HG02798 (cell line): ENCODE measurements at regions not wholly inside any gene's neighbourhood (a gene's known extent, or its start where the extent isn't known, plus 50 kb on each side); places are given as distances from the start of the nearest gene placed in this dataset.
"Not testable (repeated sequence)": the region's sequence is repeated elsewhere in the genome, so short reads cannot be mapped to it uniquely, and the experiment has no call there.

Source experiments
- ATAC-seq: cut with Tn5 transposase; IDR thresholded peaks from one replicate; pipeline ENCODE4 v1.9.1; 2021; ENCODE audit warnings: mild to moderate bottlenecking; ENCODE audit not compliant: unreplicated experiment, poor library complexity

DNA sequence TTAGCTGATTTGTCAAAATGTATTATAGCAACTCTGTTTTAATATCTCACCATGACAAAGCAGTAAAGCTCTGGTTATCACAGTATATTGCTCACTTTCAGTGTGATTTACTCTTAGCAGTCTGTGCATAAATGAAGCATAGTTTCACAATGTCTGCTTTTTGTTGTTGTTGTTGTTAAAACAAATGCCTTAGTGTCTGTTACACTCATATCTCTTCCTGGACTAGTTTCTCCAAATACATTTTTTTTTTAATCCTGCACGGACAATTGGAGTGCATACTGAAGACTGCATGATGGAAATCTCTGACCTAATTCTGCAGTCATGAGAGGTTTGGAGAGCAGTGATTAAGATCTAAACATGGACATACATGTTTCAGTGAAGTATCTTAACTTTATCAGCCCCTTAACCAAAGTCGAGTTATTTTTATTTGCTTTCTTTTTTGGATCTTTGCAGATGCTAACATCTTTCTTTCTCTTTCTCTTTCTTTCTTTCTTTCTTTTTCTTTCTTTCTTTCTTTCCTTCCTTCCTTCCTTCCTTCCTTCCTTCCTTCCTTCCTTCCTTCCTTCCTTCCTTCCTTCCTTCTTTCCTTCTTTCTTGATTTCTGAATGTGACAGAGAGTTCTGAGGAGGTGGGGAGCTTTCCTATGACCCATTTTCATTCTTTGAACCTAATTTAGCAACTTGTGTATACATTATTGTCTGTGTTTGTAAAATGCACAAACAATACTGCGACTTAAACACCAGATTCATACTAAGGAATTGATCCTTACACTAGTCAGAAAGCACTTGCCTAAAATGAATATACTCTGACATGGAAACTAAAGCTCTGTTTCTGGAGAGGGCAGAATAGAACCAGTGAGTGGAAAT, 161.5 kb upstream of the AGR3 start:
- ATAC-seq = no peak

DNA sequence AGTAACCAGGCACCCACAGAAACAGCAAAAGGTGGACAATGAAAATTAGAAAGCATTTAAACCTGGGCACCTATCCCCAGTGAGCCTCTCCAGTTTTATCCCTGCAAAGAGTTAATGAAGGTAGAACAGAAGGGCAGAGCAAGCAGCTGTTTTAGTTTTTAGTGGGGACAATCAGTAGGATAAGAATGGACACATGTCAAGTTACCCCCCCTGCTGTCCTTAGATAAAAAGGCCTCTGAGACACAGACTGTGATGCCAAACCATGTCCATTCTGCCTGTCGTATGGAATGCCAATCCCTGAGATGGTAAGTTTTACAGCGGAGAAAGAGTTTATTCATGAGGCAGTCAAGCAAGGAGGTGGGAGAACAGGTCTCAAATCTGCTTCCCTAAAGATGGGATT, 162.6 kb upstream of the AGR3 start:
- no peak for ATAC-seq

DNA sequence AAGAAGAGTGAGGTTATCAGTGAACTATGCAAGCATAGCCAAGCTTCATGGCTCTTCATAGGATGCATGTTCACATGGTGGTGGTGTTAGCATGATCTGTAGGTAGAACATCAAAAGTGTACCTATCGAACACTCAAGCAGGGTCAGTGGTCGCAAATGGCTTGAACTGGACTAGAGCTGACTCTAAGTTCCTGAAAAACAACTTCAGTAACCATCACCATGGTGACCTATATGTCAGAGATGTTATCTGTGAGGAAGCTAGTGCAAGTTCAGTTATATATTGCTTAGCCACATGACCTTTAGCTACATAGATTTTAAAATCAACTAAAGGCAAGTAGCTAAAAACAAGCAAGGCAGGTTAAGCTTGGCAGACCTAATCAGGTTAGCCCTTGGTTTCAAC, 163.1 kb upstream of the AGR3 start:
- ATAC-seq = no peak

DNA sequence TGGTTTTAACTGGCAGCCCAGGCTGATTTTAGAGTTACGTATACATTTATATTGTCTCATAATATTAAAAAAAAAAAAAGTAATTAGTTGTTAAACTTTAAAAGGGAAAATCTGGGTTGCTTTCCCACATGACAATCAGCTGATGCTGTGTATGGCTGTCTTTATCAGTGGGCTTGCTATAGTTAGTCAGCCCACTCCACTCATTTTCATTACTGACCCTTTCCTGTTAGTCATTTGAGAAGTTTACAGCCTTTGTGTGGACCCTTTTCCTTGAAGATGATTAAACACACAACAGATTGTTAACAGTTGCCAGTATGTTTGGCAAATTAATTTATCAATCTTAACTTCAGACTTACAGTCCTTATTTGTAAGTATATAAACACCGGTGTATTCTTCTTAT, 164.5 kb upstream of the AGR3 start:
- no peak for ATAC-seq

DNA sequence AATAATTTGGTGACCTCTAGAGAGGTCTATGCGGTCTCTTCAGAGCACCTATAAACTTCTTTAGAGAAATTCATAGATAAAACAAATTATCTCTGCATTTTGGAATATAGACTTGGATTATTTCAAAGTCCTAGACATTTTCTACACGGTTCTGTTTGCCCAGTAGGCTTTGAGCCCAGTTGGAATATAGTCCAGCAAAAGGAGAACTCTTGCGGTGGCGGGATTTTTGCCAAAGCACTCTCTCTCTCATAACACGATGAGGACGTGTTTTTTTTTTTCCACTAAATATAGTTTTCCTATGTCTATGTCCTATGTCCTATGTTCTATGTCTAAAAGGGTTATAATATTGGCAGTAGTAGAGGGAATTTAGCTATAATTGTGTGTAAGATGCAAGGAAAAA, 164.9 kb upstream of the AGR3 start:
- ATAC-seq = no peak

DNA sequence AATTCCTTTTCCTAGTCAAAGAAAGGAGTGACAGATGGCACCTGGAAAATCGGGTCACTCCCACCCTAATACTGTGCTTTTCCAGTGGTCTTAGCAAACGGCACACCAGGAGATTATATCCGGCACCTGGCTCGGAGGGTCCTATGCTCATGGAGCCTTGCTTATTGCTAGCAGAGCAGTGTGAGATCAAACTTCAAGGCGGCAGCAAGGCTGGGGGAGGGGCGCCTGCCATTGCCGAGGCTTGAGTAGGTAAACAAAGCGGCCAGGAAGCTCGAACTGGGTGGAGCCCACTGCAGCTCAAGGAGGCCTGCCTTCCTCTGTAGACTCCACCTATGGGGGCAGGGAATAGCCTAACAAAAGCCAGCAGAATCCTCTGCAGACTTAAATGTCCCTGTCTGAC, 171.4 kb upstream of the AGR3 start:
- not testable (repeated sequence) for ATAC-seq

DNA sequence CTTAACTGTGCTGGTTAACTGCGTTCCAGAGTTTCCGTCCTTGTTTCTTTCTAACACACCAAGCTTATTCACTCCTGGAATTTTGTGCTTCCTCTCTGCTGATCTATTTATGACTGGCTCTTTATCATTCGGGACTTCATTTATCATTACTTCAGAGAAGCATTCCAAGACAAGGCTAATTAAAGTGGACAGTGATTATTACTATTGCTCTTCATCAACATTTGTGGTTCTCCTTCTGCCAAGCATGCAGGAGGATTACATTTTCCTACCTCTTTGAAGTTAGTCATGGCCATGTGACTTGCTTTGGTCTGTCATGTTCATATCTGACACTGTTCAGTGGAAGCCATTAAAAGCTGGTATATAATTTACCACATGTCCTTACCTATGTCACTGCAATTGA, 172.4 kb upstream of the AGR3 start:
- no peak for ATAC-seq

DNA sequence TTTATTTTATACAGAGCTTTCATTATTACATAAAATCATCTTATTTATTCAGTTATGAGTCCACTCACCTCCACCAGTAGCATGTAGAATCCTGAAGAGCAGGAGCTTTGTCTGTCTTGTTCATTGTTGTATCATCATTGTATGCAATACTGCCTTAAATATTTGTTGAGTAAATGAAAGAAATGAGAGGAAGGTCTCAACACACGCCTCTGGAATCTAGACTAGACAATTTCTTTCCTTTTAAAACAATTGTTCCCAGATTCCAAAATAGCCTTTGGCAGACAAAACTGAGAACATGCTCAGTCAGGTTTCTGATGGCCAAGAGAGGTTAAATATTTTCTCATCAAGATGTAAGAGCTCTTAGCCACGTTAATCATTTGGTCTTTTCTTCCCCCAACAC, 173.1 kb upstream of the AGR3 start:
- no peak for ATAC-seq

DNA sequence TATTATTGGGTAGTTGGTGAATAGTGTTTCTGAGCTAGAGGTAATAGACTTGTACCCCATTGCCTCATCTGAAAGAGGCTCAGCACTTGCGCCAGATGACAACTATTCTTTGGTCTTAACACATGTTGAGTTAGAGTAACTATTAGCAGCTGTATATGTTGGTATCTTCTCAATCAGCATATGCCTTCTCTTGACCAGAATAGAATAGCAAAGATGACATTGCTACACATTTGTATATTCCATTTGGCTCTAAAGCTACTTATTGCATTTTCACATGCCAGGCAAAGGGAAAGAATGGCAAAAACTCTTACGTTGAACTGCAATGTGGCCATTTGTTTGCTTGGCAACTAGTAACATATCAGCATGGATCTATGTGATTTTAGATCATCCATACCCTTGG, 173.8 kb upstream of the AGR3 start:
- no peak for ATAC-seq

DNA sequence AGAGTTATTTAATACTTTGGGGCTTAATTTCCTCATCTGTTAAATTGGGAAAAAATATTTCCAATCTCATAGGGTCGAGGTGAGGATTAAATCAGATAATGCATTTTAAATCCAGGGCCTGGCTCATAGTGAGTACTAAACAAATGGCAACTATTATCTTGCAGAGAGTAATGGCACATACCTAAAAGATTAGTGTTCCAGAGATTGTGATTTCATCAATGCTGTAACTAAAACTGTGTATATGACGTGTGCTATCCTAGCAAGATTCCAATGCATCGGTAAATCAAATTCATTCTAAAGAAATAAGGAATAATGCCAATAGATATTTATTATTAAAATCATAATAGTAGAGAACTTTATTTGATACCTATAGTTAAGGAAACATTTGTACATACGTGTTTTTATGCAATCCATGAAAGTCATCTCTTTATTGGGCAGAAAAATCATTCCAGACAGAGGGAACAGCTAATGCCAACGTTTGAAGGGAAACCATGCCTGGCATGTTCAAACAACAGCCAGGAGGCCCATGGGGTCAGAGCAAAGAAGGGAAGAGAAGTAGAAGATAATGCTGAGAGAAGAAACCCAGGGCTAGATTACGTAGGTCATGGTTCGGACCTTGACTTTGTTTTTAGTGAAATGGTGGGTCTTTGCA, 174.8 kb upstream of the AGR3 start:
- ATAC-seq = no peak

DNA sequence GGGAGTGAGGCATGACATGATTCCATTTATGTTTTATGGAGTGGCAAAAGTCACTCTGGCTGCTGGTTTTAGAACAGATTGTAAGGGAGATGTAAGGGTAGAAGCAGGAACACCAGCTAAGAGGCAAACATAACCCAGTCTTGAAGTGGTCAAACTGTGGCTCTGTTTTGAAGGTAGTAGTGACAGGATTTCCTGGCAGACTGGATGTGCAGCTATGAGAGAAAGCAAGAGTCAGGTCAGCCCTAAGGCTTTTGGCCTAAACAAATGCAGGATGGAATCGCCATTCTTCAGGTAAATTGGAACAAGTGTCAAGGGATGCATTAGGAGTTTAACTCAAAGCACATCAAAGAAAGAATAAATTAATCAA, 175.3 kb upstream of the AGR3 start:
- no peak for ATAC-seq

DNA sequence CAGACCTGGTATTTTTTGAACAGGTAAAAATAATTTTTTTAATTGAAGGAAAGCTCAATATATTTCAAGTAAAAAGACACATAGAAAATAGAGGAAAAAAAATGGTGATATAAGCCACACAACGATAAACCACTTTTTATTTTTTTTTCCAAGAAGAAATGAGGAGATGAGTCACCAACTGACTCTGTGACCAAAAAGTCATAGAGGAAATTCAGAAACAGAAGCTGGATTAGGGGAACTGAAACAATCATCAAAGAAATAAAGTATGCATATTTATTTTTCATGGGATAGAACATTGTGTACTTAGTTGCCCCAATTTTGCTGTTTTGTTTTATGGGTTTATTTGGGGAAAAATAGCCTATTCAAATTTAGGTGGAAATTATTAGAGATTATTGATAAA, 176.8 kb upstream of the AGR3 start:
- no peak for ATAC-seq

DNA sequence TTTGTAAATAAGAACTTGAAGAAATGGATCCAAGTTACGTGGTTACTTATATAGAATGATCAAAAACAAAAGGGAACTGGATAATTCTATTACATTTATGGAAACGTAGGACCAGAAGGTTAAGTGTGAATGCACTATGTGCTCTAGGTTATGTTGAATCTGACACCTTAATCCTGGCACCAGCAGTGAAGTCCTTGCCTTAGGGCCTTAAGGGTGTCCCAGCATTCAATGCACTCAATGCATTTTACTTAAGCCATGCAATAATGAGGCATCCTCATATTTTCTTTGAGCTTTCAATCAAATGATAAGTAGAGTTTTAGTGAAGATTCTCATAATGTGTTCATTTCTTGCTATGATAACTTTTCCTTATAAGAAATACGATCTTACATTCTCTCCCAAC, 178.3 kb upstream of the AGR3 start:
- no peak for ATAC-seq

DNA sequence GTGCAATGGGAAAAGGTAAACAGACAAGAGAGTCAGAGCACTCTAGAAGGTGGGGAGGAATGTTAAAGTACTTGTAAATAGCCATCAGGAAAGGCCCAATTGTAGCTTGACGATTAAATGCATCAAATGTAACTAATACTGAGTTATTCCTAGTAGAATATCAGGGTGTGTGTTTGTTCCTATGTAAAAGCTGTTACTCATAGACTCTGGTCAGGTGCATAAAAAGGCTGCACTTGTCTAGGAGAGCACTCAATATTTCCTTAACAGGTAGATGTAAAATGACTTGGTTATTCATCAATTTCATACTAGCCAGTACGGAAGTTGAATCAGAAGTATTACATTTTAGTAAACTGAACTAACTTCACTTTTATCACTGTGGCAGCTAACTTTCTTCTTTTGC, 179.7 kb upstream of the AGR3 start:
- ATAC-seq = no peak

DNA sequence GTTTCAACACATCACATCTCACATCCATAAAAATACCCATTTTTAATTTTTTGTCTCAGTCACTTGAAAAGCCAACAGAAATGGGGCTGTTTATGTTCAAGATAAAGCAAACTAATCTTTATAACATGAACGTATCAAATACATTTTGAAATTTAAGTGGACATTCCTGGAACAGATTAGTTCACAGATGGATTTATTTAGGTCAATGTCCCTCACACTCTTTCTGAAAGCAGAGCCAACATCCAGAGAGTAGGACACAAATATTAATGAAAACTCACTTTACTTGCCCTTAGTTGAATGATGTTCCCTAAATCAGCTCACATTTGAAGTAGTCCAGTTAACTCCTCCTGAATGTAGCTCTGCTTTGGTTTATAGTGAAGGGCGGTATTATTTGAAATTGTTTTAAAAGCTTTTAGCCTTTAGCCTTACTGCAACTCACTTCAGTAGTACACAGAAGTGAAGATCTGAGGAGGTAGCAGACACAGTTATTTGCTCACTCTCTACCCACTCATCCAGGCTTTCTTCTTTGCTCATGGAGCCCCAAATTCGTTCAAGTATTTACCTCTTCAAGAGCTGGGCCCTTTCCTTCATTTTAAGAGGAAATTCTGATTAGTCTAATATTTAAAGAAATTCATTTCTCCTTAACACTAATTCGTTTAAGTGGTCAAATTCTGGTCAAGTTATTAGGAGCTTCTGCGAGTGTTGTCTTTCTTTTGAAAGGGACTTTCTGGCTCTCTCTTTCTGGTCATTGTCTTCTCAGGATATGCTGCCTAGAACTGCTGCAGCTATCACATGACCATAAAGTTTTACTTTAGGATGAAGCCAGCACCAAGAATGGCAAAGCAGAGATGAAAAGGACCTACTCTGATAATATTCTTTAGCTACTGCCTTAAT, 180.6 kb upstream of the AGR3 start:
- peak; percentile 64 for ATAC-seq

DNA sequence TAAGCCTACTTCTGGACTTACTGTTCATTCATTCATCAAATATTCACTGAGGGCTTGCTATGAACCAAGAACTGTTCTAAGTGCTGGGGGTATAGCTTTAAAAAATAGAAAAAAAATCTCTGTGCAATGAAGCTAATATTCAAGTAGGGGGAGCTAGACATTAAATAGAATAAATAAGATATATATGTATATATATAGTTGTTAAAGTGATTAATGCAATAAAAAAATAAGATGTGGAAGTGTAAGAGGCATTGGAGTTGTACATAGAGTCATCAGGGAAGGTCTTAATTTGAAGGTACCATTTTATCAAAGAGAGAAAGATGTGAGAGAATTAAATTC, 181.2 kb upstream of the AGR3 start:
- peak; percentile 23 for ATAC-seq

DNA sequence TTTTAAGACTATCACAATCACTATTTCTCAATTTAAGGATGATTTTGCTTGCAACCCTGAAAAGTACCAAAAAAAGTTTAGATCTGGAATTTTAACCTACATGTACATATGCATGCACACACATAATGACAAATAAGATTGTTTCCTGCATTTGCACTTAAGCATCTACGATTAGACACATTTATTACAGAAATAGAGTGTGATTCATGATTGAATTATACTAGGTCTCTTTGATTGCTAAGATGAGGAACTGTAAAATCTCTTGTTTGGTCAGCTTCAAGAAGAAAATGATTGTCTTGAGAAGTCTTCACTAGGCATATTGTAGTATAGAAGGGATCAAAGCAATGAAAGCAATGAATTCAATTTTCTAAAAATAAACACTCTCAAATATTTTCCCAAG, 185.9 kb upstream of the AGR3 start:
- no peak for ATAC-seq

DNA sequence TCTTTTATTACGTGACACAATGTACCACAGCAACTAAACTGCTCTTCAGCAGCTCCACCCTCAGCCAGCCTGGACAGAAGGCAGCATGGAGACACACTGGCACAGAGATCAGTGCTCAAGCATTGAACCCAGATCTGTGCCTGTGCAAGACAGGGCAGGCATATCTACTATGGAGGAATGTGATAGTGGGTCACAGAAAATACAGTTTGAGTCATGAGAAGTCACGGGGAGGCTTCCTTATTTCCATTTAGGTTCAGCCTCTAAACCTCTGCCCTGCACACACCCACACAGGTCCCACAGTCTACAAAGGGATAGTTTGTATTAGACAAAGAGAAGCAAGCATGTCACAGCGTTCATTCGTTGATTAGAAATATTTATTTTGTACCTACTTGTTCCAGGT, 187.4 kb upstream of the AGR3 start:
- peak; percentile 41 for ATAC-seq

DNA sequence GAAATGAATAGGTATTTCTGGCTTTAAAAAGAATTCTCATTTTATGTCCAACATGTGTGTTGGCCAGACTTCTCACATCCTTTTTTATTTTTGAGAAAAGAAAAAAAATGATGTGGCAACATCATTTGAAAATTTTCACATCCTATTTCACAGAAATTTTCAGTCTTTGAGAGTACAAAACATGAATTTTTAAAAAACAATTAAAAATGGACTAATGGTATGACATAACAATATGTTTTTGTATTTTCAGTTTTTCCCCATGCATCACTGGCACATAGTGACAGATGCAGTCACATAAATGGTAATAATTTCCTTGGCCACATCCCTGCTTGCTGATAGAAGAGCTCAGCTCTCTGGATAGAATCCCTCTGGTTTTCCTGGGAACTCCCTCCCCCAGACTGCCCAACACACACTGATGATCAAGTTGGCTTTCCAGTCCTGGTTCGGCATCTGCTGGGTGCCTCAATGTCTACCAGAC, 188.5 kb upstream of the AGR3 start:
- no peak for ATAC-seq

DNA sequence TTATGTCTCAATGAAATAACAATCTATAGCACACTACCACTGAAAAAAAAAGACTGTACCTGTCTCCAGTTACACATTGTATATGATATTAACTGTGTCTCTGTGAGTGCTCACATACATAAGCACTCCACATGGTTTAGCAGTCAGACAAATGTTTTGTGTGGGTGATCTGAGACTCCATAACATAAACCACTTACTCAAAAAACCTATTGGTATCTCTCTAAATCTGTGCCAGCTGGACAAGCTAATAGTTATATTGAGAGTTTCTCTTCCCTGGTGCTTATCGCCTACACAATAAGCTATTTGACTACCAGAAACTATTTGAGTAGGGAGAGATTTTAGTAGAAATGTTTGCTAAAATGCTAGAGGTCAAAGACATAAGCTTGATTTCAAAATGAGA, 190.1 kb upstream of the AGR3 start:
- peak; percentile 83 for ATAC-seq

DNA sequence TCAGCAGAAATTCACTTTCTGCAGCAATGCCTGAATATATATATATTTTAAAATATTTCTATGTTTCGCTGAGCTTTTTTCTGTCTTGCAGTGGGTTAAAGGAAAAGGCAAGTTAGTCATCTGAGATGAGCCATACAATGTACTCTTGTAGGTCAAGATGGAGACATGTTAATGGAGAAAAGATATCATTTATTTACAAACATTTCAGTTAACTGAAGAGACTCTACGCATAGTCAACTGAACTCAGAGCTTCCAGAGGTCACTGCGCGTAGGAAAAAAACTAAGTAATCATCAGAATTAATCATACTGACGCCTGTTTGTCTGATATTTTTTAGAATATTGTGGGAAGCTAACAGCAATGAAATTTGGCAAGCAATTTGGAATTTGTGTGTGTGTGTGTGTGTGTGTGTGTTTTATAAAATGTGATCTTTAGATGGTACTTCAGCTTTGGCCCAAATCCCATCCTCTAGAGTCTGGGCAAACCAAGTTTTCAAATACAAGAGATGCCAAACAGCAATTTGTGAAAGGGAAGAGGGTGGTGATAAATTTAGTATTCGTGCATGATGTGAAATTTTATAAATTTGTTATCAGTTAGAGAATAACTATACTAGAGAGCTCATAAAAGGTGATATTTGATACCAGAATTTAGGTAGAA, 193.9 kb upstream of the AGR3 start:
- ATAC-seq = no peak
